HG03045 (cell line): ENCODE measurements at regions not wholly inside any gene's neighbourhood (a gene's known extent, or its start where the extent isn't known, plus 50 kb on each side); places are given as distances from the start of the nearest gene placed in this dataset.
"Not testable (repeated sequence)": the region's sequence is repeated elsewhere in the genome, so short reads cannot be mapped to it uniquely, and the experiment has no call there.

Experiments used
- ATAC-seq: cut with Tn5 transposase; IDR thresholded peaks from one replicate; pipeline ENCODE4 v1.9.1; 2021; ENCODE audit warnings: mild to moderate bottlenecking, moderate library complexity; ENCODE audit not compliant: unreplicated experiment

GRCh38 chr2:7516484-7517063, 599.4 kb downstream of the RNF144A start:
- no peak for ATAC-seq

DNA sequence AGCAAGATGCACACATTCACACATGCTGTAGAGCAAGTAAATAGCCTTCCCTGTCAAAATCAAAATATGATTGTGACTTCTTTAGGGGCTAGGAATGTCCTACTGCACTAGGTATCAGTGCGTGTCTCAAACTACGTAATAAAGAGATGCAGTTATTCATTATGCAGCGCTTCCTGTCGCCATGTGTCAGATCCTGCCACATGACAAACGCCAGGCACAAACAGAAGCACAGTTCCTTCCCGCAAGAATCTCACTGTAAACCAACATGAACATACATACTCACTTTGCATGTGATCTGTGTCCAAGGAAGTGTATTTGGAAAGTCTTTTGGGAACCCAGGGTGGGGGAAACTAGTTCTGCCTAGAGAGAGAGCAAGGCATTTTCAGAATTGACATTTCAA, 599.9 kb downstream of the RNF144A start:
- no peak for ATAC-seq

DNA sequence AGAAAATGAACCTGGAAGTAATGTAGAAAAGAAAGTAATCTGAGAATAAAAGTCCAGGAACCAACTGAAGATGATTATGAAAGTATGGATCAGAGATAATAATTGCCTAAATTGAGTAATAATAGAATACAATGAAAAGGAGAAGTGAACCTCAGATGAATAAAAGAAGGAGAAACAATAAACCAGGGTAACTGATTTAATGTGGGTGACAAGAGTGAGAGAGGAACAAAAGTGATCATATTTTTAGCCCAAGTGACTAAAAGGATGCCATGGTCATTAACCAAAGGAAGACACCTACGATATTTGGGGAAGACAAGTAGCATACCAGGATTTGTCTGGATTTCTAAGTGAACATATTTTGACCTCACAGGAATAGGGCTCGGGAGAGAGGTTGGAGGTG, 600.6 kb downstream of the RNF144A start:
- ATAC-seq, result no peak

- ATAC-seq, result no peak
These were observed 606.4 kb downstream of the RNF144A start for GRCh38 chr2:7523481-7524120.

DNA sequence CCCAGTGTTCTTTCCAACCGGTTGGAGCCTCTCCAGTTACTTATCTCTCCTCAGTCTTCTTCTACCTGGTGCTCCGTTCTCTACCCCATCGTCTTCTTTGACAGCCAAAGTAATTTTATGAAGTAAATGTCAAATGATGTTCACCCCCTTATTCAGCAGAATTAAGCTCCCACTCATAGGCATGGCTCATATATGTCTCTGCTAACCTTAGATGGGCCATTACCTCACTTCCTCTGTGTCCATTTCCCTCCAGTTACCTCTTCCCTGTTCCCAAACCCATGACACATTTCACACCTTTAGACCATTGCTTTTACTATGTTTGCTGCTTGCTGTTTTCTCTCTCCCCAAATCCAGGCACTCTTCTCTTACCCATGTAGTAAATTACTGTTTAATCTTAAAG, 607.0 kb downstream of the RNF144A start:
- no peak for ATAC-seq

GRCh38 chr2:7525746-7526145, 608.5 kb downstream of the RNF144A start:
- ATAC-seq, result no peak

DNA sequence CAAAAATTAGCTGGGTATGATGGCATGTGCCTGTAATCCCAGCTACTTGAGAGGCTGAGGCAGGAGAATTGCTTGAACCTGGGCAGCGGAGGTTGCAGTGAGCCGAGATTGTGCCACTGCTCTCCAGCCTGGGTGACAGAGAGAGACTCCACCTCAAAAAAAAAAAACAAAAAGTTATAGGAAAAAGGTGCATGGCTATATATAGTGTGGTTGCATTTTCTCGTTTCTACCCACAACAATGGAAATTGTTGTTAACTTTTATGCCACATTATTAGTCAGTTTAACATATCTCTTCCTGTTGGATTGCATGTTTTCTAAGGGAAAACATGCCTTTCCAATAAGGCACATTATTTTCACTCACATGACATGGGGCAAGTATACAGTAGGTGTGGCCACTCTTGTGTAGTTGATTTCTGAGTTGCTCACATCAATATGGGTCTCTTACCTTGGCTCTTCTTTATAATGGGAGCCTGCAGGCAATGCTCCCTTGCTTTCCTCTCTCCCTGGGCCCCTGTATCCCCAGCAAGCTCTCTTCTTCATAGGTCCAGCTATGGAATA, 610.0 kb downstream of the RNF144A start:
- no peak for ATAC-seq

- ATAC-seq, result no peak
These were observed 612.8 kb downstream of the RNF144A start for GRCh38 chr2:7530001-7530400.

DNA sequence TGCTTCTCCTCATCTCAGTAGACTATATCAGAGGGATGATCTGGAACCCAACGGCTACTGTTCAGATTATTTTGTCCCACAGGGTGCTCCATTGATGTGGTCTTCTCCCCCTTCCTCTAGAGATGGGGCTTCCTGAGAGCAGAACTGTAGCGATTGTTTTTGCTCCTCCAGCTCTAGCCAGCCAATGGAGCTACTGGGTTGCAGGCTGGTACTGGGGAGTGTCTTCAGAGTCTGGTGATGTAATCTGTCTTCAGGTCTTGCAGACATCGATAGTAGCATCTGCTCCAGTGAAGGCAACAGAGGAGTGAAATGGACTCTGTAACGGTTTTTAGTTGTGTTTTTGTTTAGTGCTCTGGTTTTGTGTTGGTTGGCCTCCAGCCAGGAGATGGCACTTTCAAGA, 621.9 kb downstream of the RNF144A start:
- ATAC-seq, result no peak

DNA sequence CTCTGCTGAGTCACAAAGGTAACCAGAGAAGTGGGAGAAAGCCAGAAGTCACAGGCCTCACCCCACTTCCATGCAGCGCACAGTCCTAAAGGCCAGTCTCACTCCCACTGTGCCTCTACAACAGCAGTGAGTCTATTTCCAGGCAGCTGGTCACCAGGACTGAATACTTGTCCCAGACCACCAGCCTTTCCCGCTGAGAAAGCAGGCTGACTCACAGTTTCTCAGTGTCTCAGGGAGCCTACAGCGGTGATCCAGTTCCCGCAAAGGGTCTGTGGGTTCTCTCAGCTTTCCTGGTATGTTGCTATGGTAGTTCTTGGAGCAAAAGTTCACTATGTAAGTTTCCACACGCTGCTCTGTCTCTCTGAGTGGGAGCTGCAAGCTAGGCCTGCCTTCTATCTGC, 622.5 kb downstream of the RNF144A start:
- no peak for ATAC-seq

DNA sequence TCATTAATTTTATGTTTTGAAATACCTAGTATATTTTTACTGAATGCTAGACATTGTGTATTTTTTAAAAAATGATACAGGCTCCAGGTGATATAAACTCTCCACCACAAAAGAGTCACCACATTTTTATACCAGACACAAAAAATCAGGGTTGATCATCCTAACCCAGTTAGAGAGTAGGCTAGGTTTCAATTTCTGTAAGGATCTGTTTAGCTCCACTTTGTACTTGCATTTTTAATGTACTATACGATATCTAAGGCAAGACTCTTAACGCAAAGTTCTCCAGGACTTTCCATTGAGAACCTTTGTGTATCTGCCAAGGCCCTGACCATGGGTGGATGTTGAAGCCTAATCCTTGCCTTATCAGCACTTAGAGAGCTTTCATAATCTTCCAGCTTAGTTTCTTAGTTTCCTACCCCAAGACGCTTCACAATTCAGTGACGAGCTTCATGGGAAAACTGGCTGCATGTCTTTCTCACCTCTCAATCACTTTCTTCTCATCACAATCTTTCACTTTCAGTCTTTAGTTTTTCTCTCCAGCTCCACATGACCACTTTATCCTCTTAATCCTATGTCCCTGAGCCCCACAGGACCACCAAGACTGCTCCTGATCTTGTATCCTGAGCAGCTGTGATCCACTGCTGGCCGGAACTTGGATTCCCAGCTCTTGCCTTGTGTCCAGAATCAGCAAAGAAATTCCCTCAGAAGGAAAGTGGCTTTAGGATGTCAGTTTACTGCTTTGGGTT, 635.8 kb downstream of the RNF144A start:
- ATAC-seq, result no peak

DNA sequence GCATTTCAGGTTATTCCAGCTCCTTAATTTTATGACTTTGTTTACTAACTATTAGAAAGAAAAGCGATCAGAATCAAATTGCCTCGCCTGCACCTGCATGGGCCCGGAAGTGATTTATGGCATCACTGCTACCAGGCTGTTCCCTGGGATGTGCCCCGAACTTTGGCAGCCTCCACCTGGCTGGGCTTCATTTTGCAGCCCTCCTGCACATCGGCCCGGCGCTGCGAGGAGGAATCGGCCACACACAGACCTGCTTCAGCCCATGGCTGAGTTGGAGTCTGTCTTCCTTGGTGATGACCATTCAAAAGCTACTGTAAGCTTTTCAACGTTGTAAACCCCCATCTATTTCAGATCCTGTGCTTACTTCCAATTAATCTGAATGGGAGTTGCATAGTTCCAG, 638.0 kb downstream of the RNF144A start:
- no peak for ATAC-seq

DNA sequence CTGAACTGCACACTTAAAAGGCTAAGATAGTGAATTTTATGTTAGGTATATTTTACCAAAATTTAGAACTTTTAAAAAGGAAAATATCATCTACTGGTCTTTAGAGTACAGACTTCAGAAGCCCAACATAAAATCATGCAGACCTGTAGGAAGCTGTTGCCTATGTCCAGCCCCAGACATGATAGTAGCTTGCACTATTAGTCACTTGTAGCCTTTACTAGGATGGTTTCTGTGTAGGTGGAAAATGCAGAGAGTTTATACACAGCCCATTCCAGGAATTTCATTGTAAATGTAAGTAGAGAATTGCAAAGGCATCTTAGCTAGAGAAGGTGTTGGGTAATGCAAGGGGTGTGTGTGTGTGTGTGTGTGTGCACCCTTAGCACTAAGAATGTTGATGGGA, 640.2 kb downstream of the RNF144A start:
- no peak for ATAC-seq

DNA sequence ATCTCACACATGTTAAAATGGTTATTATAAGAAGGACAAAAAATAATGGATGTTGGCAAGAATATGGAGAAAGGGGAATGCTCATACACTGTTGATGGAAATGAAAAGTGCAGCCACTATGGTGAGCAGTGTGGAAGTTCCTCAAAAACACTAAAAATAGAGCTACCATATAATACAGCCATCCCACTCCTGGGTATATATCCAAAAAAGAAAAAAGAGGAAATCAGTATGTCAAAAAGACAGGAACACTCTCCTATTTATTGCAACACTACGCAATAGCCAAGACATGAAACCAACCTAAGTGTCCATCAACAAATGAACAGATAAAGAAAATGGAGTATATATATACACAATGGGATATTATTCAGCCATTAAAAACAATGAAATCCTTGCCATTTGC, 642.6 kb downstream of the RNF144A start:
- ATAC-seq, result no peak

DNA sequence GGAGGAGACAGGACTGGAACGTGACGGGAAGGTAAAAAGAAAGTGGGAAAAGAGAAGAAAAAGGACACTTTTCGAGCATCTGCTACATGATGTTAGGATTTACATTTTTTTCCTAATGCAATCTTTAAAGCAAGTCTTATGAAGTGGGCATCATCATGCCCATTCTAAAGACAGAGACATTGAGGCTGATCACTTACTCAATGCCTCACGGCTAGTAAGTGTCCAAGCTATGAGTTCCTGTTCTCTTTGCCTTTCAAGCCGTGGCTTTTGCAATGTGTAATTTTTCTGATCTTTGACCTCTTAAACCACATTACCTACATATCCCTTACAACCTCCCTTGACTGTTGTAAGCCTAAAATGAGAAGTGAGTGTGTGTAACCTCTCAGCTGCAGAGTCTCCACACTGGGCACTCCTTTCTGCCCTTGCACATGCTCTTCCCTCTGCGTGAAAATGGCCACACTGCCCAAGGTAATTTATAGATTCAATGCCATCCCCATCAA, 649.2 kb downstream of the RNF144A start:
- ATAC-seq, result no peak

DNA sequence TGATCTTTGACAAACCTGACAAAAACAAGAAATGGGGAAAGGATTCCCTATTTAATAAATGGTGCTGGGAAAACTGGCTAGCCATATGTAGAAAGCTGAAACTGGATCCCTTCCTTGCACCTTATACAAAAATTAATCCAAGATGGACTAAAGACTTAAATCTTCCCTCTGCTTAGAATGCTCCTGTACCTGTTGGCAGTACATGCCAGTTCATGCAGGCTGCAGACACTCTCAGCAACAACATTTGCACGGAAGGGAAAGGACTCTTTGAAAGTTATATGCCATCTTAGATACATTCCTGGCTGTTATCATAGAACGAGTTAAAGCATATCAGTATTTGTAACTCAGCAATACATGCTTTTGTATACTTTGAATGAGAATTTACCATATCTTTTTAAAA, 649.9 kb downstream of the RNF144A start:
- not testable (repeated sequence) for ATAC-seq

DNA sequence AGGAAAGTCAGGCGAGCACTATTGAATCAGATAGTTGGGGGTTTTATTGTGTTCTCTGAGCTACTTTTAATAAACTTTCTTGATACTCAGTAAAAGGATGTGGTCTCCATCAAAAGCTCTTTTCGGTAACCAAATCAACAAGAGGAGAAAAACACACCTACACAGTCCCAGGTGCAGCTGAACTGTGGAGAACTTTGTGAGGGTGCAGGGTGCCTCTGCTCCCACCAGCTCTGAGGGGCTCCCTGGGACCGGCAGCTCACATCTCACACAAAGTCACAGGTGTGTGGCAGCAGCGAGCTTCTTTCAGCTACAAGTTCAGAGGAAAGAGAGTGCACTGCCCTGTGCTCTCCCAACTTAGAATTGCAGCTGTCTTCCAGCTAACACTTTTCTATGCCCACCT, 650.4 kb downstream of the RNF144A start:
- no peak for ATAC-seq

GRCh38 chr2:7570247-7570646, 653.0 kb downstream of the RNF144A start:
- ATAC-seq, result no peak

- ATAC-seq, result no peak
These were observed 654.5 kb downstream of the RNF144A start for GRCh38 chr2:7571701-7572100.

GRCh38 chr2:7572450-7572849, 655.2 kb downstream of the RNF144A start:
- ATAC-seq, result no peak

DNA sequence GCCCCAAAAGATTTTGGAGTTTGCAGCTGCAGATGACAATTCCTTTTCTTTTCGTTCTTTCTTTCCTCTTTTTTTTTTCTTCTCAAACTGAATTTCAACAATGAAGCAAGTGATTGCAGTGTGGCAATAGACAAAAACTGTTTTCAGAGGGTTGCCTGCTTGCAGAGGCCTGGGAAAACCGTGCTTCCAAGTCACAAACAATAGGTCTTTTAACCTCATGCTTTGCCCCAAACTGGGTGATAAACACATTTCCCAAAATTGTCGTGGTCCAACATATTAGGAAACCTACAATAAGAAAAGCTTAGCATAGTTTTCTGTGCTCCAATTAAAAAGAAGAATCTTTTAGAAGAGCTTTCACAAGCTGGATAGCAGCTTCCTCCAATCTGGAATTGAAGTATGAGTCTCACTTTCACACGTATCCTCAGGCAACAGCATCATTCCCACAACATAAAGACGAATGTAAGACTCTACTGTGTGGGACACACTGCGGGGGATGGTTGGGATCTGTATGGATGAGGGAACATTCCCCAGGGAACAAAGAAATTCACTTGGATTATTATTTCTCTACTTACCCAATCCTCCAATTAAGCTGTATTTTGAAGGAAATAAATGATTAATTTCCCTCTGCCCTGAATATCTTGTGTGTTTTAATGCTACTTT, 656.1 kb downstream of the RNF144A start:
- no peak for ATAC-seq
